ENCODE measurements at regions not wholly inside any gene's neighbourhood (a gene's known extent, or its start where the extent isn't known, plus 50 kb on each side); places are given as distances from the start of the nearest gene placed in this dataset.
"Not testable (repeated sequence)": the region's sequence is repeated elsewhere in the genome, so short reads cannot be mapped to it uniquely, and the experiment has no call there.

GRCh38 chr3:96480881-96481280 is 333.5 kb upstream of the EPHA6 start:
- TF ChIP-seq CTCF (conservative IDR thresholded peaks at IDR 0.05; ENCODE audit: control insufficient read depth, insufficient read depth, low read depth, low read length) = no peak
- DNase-seq (ENCODE audit: low read depth) = no peak
- no peak overlapping the region for H3K4me3 ChIP-seq (ENCODE audit: control insufficient read depth, low read depth, low read length)

GRCh38 chr3:96483191-96483590 is 331.2 kb upstream of the EPHA6 start:
- DNase-seq (ENCODE audit: low read depth) = peak; percentile 11
- not testable (repeated sequence) for H3K4me3 ChIP-seq (ENCODE audit: control insufficient read depth, low read depth, low read length)

GRCh38 chr3:96483781-96484180 is 330.6 kb upstream of the EPHA6 start:
- no peak for TF ChIP-seq CTCF (conservative IDR thresholded peaks at IDR 0.05; ENCODE audit: control insufficient read depth, insufficient read depth, low read depth, low read length)
- DNase-seq (ENCODE audit: low read depth) = no peak
- H3K4me3 ChIP-seq (ENCODE audit: control insufficient read depth, low read depth, low read length) = no peak overlapping the region

- no peak for TF ChIP-seq CTCF (conservative IDR thresholded peaks at IDR 0.05; ENCODE audit: control insufficient read depth, insufficient read depth, low read depth, low read length)
- no peak for DNase-seq (ENCODE audit: low read depth)
- H3K4me3 ChIP-seq (ENCODE audit: control insufficient read depth, low read depth, low read length) = no peak overlapping the region
These were observed 325.7 kb upstream of the EPHA6 start for GRCh38 chr3:96488708-96489107.

GRCh38 chr3:96491023-96491422 is 323.4 kb upstream of the EPHA6 start:
- no peak overlapping the region for H3K4me3 ChIP-seq (ENCODE audit: control insufficient read depth, low read depth, low read length)
- no peak for DNase-seq (ENCODE audit: low read depth)
- no peak for TF ChIP-seq CTCF (conservative IDR thresholded peaks at IDR 0.05; ENCODE audit: control insufficient read depth, insufficient read depth, low read depth, low read length)

- TF ChIP-seq CTCF (conservative IDR thresholded peaks at IDR 0.05; ENCODE audit: control insufficient read depth, insufficient read depth, low read depth, low read length) = no peak
- H3K4me3 ChIP-seq (ENCODE audit: control insufficient read depth, low read depth, low read length) = no peak overlapping the region
- DNase-seq (ENCODE audit: low read depth) = no peak
These were observed 322.5 kb upstream of the EPHA6 start for GRCh38 chr3:96491868-96492267.

GRCh38 chr3:96510334-96510733 is 304.1 kb upstream of the EPHA6 start:
- no peak overlapping the region for H3K4me3 ChIP-seq (ENCODE audit: control insufficient read depth, low read depth, low read length)
- TF ChIP-seq CTCF (conservative IDR thresholded peaks at IDR 0.05; ENCODE audit: control insufficient read depth, insufficient read depth, low read depth, low read length) = no peak
- no peak for DNase-seq (ENCODE audit: low read depth)
